HCT116 (cell line): ENCODE measurements at regions not wholly inside any gene's neighbourhood (a gene's known extent, or its start where the extent isn't known, plus 50 kb on each side); places are given as distances from the start of the nearest gene placed in this dataset.

Experiments used
- ATAC-seq: fragments of 200-7000 bp; cut with Tn5 transposase; 2 replicates; pipeline ENCODE4 v1.9.1; 2020; ENCODE audit warnings: mild to moderate bottlenecking, moderate library complexity
- BruUV-seq: library from RNA; stranded (reverse); fragments of 400-500 nt; replicated peaks from 2 replicates; lab custom pipeline; 2021; lab: Mats Ljungman, UMichigan
- CTCF ChIA-PET: fragments of 300-600 bp; sonication (Branson Sonifier 250); formaldehyde crosslinking; loops from one replicate; lab custom pipeline; 2021; ENCODE audit warnings: antibody characterized with exemption; lab: Charles Lee
- POLR2A ChIA-PET: fragments of 300-600, 350-600 bp; sonication (Branson Sonifier 250); formaldehyde crosslinking; loops from one replicate; lab custom pipeline; 2021; ENCODE audit warnings: antibody characterized with exemption; lab: Charles Lee
- RAD21 ChIA-PET, 2 experiments: fragments of 300-600 bp; sonication (Branson Sonifier 250); formaldehyde crosslinking; loops; one replicate each; lab custom pipeline; 2023; ENCODE audit warnings: low total read pairs in 2 of 2; ENCODE audit not compliant: uncharacterized antibody in 2 of 2, unreplicated experiment in 2 of 2, low non-redundant PET in 1 of 2; lab: Charles Lee
- DNase-seq: peaks from one replicate; pipeline ENCODE4 v3.0.0-alpha.2; 2010; ENCODE audit warnings: low read depth, low spot score
- H2AFZ ChIP-seq: fragments of 200-600 bp; shearing (Covaris generic), sonication (generic); 2 replicates; pipeline ENCODE4 v1.6.1; 2017; ENCODE audit warnings: low read depth, mixed run types, mixed read lengths, antibody characterized with exemption, low read length; ENCODE audit not compliant: poor library complexity, severe bottlenecking
- H3K27ac ChIP-seq: 2 replicates; pipeline ENCODE4 v1.5.1; 2012; ENCODE audit warnings: low read depth, low read length
- H3K27me3 ChIP-seq: fragments of 200-600 bp; sonication (generic); 2 replicates; pipeline ENCODE4 v1.6.1; 2016; ENCODE audit warnings: mixed run types, low read length, mixed read lengths; ENCODE audit not compliant: insufficient read depth
- H3K36me3 ChIP-seq, 2 experiments: fragments of 200-500 bp in 1 of 2; fragments of 200-600 bp in 1 of 2; sonication (Bioruptor generic) in 1 of 2; sonication (generic) in 1 of 2; 2 replicates each; pipeline versions ENCODE4 v1.5.1 to v1.6.1; 2014 to 2016; ENCODE audit warnings: low read length in 2 of 2, inconsistent platforms in 1 of 2, mixed read lengths in 1 of 2, mixed run types in 1 of 2; ENCODE audit not compliant: insufficient read depth in 2 of 2, control insufficient read depth in 1 of 2
- H3K4me1 ChIP-seq, 2 experiments: fragments of 200-600 bp in 1 of 2; sonication (generic) in 1 of 2; 2 replicates each; pipeline versions ENCODE4 v1.5.1 to v1.6.1; 2012 to 2017; ENCODE audit warnings: low read length in 2 of 2, inconsistent platforms in 1 of 2, mild to moderate bottlenecking in 1 of 2, mixed read lengths in 1 of 2, mixed run types in 1 of 2, moderate library complexity in 1 of 2; ENCODE audit not compliant: insufficient read depth in 2 of 2, control insufficient read depth in 1 of 2
- H3K4me2 ChIP-seq: fragments of 200-600 bp; sonication (generic); 2 replicates; pipeline ENCODE4 v1.6.1; 2017; ENCODE audit warnings: mixed run types, low read length, mixed read lengths
- H3K4me3 ChIP-seq, 2 experiments: fragments of 200-600 bp in 1 of 2; sonication (generic) in 1 of 2; replicated peaks in 1 of 2; 2 replicates each; pipeline ENCODE4 v1.5.1; 2011 to 2016; ENCODE audit warnings: low read length in 2 of 2, control low read depth in 1 of 2, low read depth in 1 of 2, mild to moderate bottlenecking in 1 of 2, mixed read lengths in 1 of 2, mixed run types in 1 of 2
- H3K79me2 ChIP-seq: fragments of 200-600 bp; sonication (generic); 2 replicates; pipeline ENCODE4 v1.6.1; 2017; ENCODE audit warnings: mild to moderate bottlenecking, mixed run types, low read length, moderate library complexity, mixed read lengths; ENCODE audit not compliant: insufficient read depth
- H3K9ac ChIP-seq: fragments of 200-600 bp; sonication (generic); 2 replicates; pipeline ENCODE4 v1.6.1; 2016; ENCODE audit warnings: low read length, mixed read lengths
- H3K9me2 ChIP-seq: fragments of 200-600 bp; sonication (generic), shearing (Covaris generic); 2 replicates; pipeline ENCODE4 v1.6.1; 2017; ENCODE audit warnings: mixed run types, mild to moderate bottlenecking, moderate library complexity; ENCODE audit not compliant: insufficient read depth
- H3K9me3 ChIP-seq, 2 experiments: fragments of 200-500 bp in 1 of 2; fragments of 200-600 bp in 1 of 2; sonication (Bioruptor generic) in 1 of 2; sonication (generic) in 1 of 2; 2 replicates each; pipeline ENCODE4 v1.6.1; 2014 to 2017; ENCODE audit warnings: low read length in 2 of 2, mixed read lengths in 2 of 2, inconsistent platforms in 1 of 2, low read depth in 1 of 2, mild to moderate bottlenecking in 1 of 2, mixed run types in 1 of 2, moderate library complexity in 1 of 2; ENCODE audit not compliant: control insufficient read depth in 1 of 2, insufficient read depth in 1 of 2
- H4K20me1 ChIP-seq: fragments of 200-600 bp; sonication (generic), shearing (Covaris generic); 2 replicates; pipeline ENCODE4 v1.6.1; 2017; ENCODE audit warnings: mixed run types, mild to moderate bottlenecking, moderate library complexity; ENCODE audit not compliant: insufficient read depth
- CBX3 ChIP-seq: IDR thresholded peaks from 2 replicates; pipeline ENCODE4 v1.6.1; 2012; ENCODE audit warnings: low read depth
- CEBPB ChIP-seq: IDR thresholded peaks from 2 replicates; pipeline ENCODE4 v1.6.1; 2012; ENCODE audit warnings: low read depth
- ELF1 ChIP-seq: IDR thresholded peaks from 2 replicates; pipeline ENCODE4 v1.6.1; 2012; ENCODE audit warnings: low read depth, borderline replicate concordance
- EZH2 ChIP-seq: fragments of 200-600 bp; sonication (generic); IDR thresholded peaks from 2 replicates; pipeline ENCODE4 v1.6.1; 2017; ENCODE audit warnings: antibody characterized with exemption, mixed run types
- JUND ChIP-seq: IDR thresholded peaks from 2 replicates; pipeline ENCODE4 v1.6.1; 2012
- POLR2A ChIP-seq: IDR thresholded peaks from 2 replicates; pipeline ENCODE4 v1.7.0; 2011; ENCODE audit warnings: borderline replicate concordance; ENCODE audit not compliant: insufficient read depth, insufficient read length; ENCODE audit errors: extremely low read depth
- POLR2AphosphoS5 ChIP-seq: IDR thresholded peaks from 2 replicates; pipeline ENCODE4 v1.6.1; 2011; ENCODE audit warnings: mild to moderate bottlenecking, low read depth, low read length, moderate library complexity
- SP1 ChIP-seq: IDR thresholded peaks from 2 replicates; pipeline ENCODE4 v1.6.1; 2012; ENCODE audit warnings: low read depth
- YY1 ChIP-seq: IDR thresholded peaks from 2 replicates; pipeline ENCODE4 v1.6.1; 2011; ENCODE audit warnings: low read length, low read depth, moderate library complexity, mild to moderate bottlenecking; ENCODE audit not compliant: insufficient replicate concordance; ENCODE audit errors: extremely low read depth
- ZFX ChIP-seq: fragments of 450-650 bp; IDR thresholded peaks from 2 replicates; pipeline ENCODE4 v1.6.1; 2017
- ZNF274 ChIP-seq: fragments of 200-500 bp; sonication (Bioruptor generic); IDR thresholded peaks from 2 replicates; pipeline ENCODE4 v1.6.1; 2014; ENCODE audit warnings: mild to moderate bottlenecking, low read depth, low read length, inconsistent platforms
- intact Hi-C: fragments of 100-400 bp; cut with micrococcal nuclease; formaldehyde crosslinking; loops from 2 replicates; pipeline ENCODE4 v1.10.0; 2022
- TF ChIP-seq, protein P1 (sequence below), 3 experiments: fragments of 200-600 bp in 1 of 3; sonication (generic) in 1 of 3; IDR thresholded peaks in 2 of 3; conservative IDR thresholded peaks in 1 of 3; 2 replicates each; pipeline ENCODE4 v1.5.1; 2012 to 2017; ENCODE audit warnings: low read depth in 2 of 3, low read length in 2 of 3, antibody characterized with exemption in 1 of 3, borderline replicate concordance in 1 of 3, control low read depth in 1 of 3, mild to moderate bottlenecking in 1 of 3, mixed read lengths in 1 of 3, mixed run types in 1 of 3, moderate library complexity in 1 of 3; ENCODE audit not compliant: insufficient read depth in 1 of 3
- TF ChIP-seq, protein P2 (sequence below): IDR thresholded peaks from 2 replicates; pipeline ENCODE4 v1.6.1; 2012; ENCODE audit warnings: low read depth
- TF ChIP-seq, protein P3 (sequence below): IDR thresholded peaks from 2 replicates; pipeline ENCODE4 v1.6.1; 2012

DNA sequence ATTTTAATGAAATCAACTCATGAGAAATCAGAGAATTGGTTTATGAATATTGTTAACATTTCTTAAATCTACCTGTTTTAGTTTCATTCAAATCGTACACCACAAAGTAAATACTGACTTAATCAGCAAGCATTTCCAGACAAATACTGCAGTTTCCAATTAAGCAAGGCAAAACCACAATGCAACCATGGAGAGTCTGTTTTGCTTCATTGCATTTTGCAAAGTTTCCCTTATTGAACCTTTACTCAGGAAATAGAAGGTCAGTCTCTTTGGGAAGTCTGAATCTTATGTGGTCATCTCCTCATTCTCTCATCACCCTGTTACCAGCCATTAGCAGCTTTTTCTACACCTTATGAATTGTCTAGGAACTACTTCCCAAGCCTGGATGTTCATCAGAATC lies 400.5 kb downstream of the IPMK start:
- intact Hi-C loops = no loop called here
- RAD21 ChIA-PET = no interaction called here
- H3K9me2 ChIP-seq = no peaks in the 10 kb centered on the region
- no peak overlapping the region for H3K27ac ChIP-seq
- DNase-seq = no peak
- H2AFZ ChIP-seq = no peak overlapping the region
- H4K20me1 ChIP-seq = no peaks in the 10 kb centered on the region
- CTCF ChIA-PET = no interaction called here
- no peak for ATAC-seq
- no peak overlapping the region for H3K9ac ChIP-seq
- no peaks in the 10 kb centered on the region for H3K27me3 ChIP-seq
- no peak overlapping the region for H3K4me3 ChIP-seq
- POLR2A ChIA-PET = no interaction called here
- H3K79me2 ChIP-seq = no peaks in the 10 kb centered on the region
- no peaks in the 10 kb centered on the region for H3K4me1 ChIP-seq
- H3K4me2 ChIP-seq = no peak overlapping the region
- no TSS peak for BruUV-seq
- H3K9me3 ChIP-seq = no peaks in the 10 kb centered on the region
- no peaks in the 10 kb centered on the region for H3K36me3 ChIP-seq
- TF ChIP-seq CBX3 = no peak
- TF ChIP-seq ELF1 = no peak
- no peak for TF ChIP-seq ZNF274
- TF ChIP-seq JUND = no peak
- TF ChIP-seq, protein P1, sequence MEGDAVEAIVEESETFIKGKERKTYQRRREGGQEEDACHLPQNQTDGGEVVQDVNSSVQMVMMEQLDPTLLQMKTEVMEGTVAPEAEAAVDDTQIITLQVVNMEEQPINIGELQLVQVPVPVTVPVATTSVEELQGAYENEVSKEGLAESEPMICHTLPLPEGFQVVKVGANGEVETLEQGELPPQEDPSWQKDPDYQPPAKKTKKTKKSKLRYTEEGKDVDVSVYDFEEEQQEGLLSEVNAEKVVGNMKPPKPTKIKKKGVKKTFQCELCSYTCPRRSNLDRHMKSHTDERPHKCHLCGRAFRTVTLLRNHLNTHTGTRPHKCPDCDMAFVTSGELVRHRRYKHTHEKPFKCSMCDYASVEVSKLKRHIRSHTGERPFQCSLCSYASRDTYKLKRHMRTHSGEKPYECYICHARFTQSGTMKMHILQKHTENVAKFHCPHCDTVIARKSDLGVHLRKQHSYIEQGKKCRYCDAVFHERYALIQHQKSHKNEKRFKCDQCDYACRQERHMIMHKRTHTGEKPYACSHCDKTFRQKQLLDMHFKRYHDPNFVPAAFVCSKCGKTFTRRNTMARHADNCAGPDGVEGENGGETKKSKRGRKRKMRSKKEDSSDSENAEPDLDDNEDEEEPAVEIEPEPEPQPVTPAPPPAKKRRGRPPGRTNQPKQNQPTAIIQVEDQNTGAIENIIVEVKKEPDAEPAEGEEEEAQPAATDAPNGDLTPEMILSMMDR (IDR thresholded peaks at IDR 0.05 in 2 of 3, conservative IDR thresholded peaks at IDR 0.05 in 1 of 3; ENCODE audit: borderline replicate concordance in 1 of 3, insufficient read depth in 1 of 3, low read depth in 2 of 3, low read length in 2 of 3) = no peak
- no peak for TF ChIP-seq CEBPB
- no peak for TF ChIP-seq ZFX
- TF ChIP-seq YY1 = no peak
- TF ChIP-seq SP1 = no peak
- no peak for TF ChIP-seq EZH2
- no peak for TF ChIP-seq POLR2A
- TF ChIP-seq, protein P2, sequence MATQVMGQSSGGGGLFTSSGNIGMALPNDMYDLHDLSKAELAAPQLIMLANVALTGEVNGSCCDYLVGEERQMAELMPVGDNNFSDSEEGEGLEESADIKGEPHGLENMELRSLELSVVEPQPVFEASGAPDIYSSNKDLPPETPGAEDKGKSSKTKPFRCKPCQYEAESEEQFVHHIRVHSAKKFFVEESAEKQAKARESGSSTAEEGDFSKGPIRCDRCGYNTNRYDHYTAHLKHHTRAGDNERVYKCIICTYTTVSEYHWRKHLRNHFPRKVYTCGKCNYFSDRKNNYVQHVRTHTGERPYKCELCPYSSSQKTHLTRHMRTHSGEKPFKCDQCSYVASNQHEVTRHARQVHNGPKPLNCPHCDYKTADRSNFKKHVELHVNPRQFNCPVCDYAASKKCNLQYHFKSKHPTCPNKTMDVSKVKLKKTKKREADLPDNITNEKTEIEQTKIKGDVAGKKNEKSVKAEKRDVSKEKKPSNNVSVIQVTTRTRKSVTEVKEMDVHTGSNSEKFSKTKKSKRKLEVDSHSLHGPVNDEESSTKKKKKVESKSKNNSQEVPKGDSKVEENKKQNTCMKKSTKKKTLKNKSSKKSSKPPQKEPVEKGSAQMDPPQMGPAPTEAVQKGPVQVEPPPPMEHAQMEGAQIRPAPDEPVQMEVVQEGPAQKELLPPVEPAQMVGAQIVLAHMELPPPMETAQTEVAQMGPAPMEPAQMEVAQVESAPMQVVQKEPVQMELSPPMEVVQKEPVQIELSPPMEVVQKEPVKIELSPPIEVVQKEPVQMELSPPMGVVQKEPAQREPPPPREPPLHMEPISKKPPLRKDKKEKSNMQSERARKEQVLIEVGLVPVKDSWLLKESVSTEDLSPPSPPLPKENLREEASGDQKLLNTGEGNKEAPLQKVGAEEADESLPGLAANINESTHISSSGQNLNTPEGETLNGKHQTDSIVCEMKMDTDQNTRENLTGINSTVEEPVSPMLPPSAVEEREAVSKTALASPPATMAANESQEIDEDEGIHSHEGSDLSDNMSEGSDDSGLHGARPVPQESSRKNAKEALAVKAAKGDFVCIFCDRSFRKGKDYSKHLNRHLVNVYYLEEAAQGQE = no peak
- TF ChIP-seq POLR2AphosphoS5 = no peak
- TF ChIP-seq, protein P3, sequence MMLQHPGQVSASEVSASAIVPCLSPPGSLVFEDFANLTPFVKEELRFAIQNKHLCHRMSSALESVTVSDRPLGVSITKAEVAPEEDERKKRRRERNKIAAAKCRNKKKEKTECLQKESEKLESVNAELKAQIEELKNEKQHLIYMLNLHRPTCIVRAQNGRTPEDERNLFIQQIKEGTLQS = no peak
